Keratinocyte (primary cell): ENCODE measurements at regions not wholly inside any gene's neighbourhood (a gene's known extent, or its start where the extent isn't known, plus 50 kb on each side); places are given as distances from the start of the nearest gene placed in this dataset.
"Not testable (repeated sequence)": the region's sequence is repeated elsewhere in the genome, so short reads cannot be mapped to it uniquely, and the experiment has no call there.

Experiments
- DNase-seq: peaks from one replicate; pipeline ENCODE4 v3.0.0-alpha.2; 2011; ENCODE audit warnings: low read depth, missing footprints, low spot score
- FAIRE-seq: peaks from 2 replicates; lab custom pipeline; 2011; peaks lifted over from hg19 to GRCh38; lab: Jason Lieb, UNC
- H2AFZ ChIP-seq: 2 replicates; pipeline ENCODE4 v1.6.0; 2012; ENCODE audit warnings: low read length, control low read depth, inconsistent platforms; ENCODE audit not compliant: control insufficient read depth
- H3K27ac ChIP-seq: 2 replicates; pipeline ENCODE4 v1.5.1; 2011; ENCODE audit warnings: low read length; ENCODE audit not compliant: control insufficient read depth, insufficient read depth
- H3K27me3 ChIP-seq: 3 replicates; pipeline ENCODE4 v1.6.0; 2011; ENCODE audit warnings: low read length; ENCODE audit not compliant: control insufficient read depth, insufficient read depth; ENCODE audit errors: extremely low read depth
- H3K36me3 ChIP-seq, 2 experiments: 2 replicates in 1 of 2; 3 replicates in 1 of 2; pipeline ENCODE4 v1.5.1; 2011; ENCODE audit warnings: low read length in 2 of 2, mild to moderate bottlenecking in 1 of 2; ENCODE audit not compliant: control insufficient read depth in 2 of 2, insufficient read depth in 2 of 2; ENCODE audit errors: extremely low read depth in 1 of 2
- H3K4me1 ChIP-seq: 3 replicates; pipeline ENCODE4 v1.5.1; 2011; ENCODE audit warnings: low read length; ENCODE audit not compliant: control insufficient read depth, insufficient read depth; ENCODE audit errors: extremely low read depth
- H3K4me2 ChIP-seq: 3 replicates; pipeline ENCODE4 v1.6.0; 2011; ENCODE audit warnings: low read depth, low read length; ENCODE audit not compliant: control insufficient read depth, insufficient read depth; ENCODE audit errors: extremely low read depth
- H3K4me3 ChIP-seq, 3 experiments: fragments of 200-600 bp in 1 of 3; sonication (generic) in 1 of 3; 2 replicates in 2 of 3; 3 replicates in 1 of 3; pipeline ENCODE4 v1.5.1; 2011 to 2016; ENCODE audit warnings: low read length in 3 of 3, mild to moderate bottlenecking in 3 of 3, control low read depth in 2 of 3, inconsistent platforms in 1 of 3, low read depth in 1 of 3, mixed read lengths in 1 of 3, mixed run types in 1 of 3, moderate library complexity in 1 of 3; ENCODE audit not compliant: control insufficient read depth in 2 of 3, insufficient read depth in 2 of 3; ENCODE audit errors: extremely low read depth in 1 of 3
- H3K79me2 ChIP-seq: 2 replicates; pipeline ENCODE4 v1.6.0; 2012; ENCODE audit warnings: low read length; ENCODE audit not compliant: control insufficient read depth, insufficient read depth
- H3K9ac ChIP-seq: 3 replicates; pipeline ENCODE4 v1.6.0; 2011; ENCODE audit warnings: low read length; ENCODE audit not compliant: control insufficient read depth, insufficient read depth; ENCODE audit errors: extremely low read depth
- H3K9me1 ChIP-seq: 3 replicates; pipeline ENCODE4 v1.6.0; 2011; ENCODE audit warnings: low read length; ENCODE audit not compliant: control insufficient read depth, insufficient read depth; ENCODE audit errors: extremely low read depth
- H3K9me3 ChIP-seq: 2 replicates; pipeline ENCODE4 v1.5.1; 2012; ENCODE audit warnings: low read depth, low read length; ENCODE audit not compliant: control insufficient read depth
- H4K20me1 ChIP-seq: 3 replicates; pipeline ENCODE4 v1.6.0; 2011; ENCODE audit warnings: low read length; ENCODE audit not compliant: control insufficient read depth, insufficient read depth; ENCODE audit errors: extremely low read depth
- dilution Hi-C: fragments of 300-500 bp; cut with MboI; formaldehyde crosslinking; loops from one replicate; pipeline ENCODE4 v1.7.0; 2020; ENCODE audit warnings: low sequenced_read_pairs; ENCODE audit not compliant: extremely low pct_ligation_motif_present

- H3K9ac ChIP-seq, H3K79me2 ChIP-seq, H3K4me2 ChIP-seq, H3K9me1 ChIP-seq, H3K9me3 ChIP-seq, H4K20me1 ChIP-seq, DNase-seq, dilution Hi-C loops, H3K27ac ChIP-seq, H3K4me3 ChIP-seq, H3K27me3 ChIP-seq, FAIRE-seq, H3K36me3 ChIP-seq, H2AFZ ChIP-seq, H3K4me1 ChIP-seq: not testable (repeated sequence)
Observed at GRCh38 chr9:63785059-63785458, 1500.0 kb downstream of the FOXD4L5 start.

- dilution Hi-C loops, H3K79me2 ChIP-seq, H3K4me2 ChIP-seq, H2AFZ ChIP-seq, H3K36me3 ChIP-seq, H3K4me1 ChIP-seq, FAIRE-seq, H3K27me3 ChIP-seq, H3K9me3 ChIP-seq, H3K4me3 ChIP-seq, H3K9ac ChIP-seq, DNase-seq, H4K20me1 ChIP-seq, H3K9me1 ChIP-seq, H3K27ac ChIP-seq: not testable (repeated sequence)
Observed at GRCh38 chr9:63784421-63784820, 1500.6 kb downstream of the FOXD4L5 start.

GRCh38 chr9:63781817-63782439 is 1503.1 kb downstream of the FOXD4L5 start:
- H3K4me3 ChIP-seq, H3K9me3 ChIP-seq, H3K4me1 ChIP-seq, H3K27ac ChIP-seq, H3K79me2 ChIP-seq, H3K4me2 ChIP-seq, H3K9ac ChIP-seq, H3K9me1 ChIP-seq, H3K27me3 ChIP-seq, H2AFZ ChIP-seq, H3K36me3 ChIP-seq, H4K20me1 ChIP-seq, FAIRE-seq, dilution Hi-C loops, DNase-seq: not testable (repeated sequence)

- H3K9me1 ChIP-seq, H3K4me1 ChIP-seq, H3K27ac ChIP-seq, H3K4me3 ChIP-seq, H3K27me3 ChIP-seq, H2AFZ ChIP-seq, H4K20me1 ChIP-seq, H3K4me2 ChIP-seq, dilution Hi-C loops, H3K36me3 ChIP-seq, H3K79me2 ChIP-seq, H3K9ac ChIP-seq, FAIRE-seq, DNase-seq, H3K9me3 ChIP-seq: not testable (repeated sequence)
Observed at GRCh38 chr9:63781390-63781789, 1503.6 kb downstream of the FOXD4L5 start.

- H3K79me2 ChIP-seq, DNase-seq, H3K4me2 ChIP-seq, H3K27ac ChIP-seq, H3K9me1 ChIP-seq, H3K4me1 ChIP-seq, H3K9ac ChIP-seq, H3K4me3 ChIP-seq, H4K20me1 ChIP-seq, FAIRE-seq, H2AFZ ChIP-seq, H3K27me3 ChIP-seq, dilution Hi-C loops, H3K36me3 ChIP-seq, H3K9me3 ChIP-seq: not testable (repeated sequence)
Observed at GRCh38 chr9:63776220-63776619, 1508.8 kb downstream of the FOXD4L5 start.
